ENCODE measurements at regions not wholly inside any gene's neighbourhood (a gene's known extent, or its start where the extent isn't known, plus 50 kb on each side); places are given as distances from the start of the nearest gene placed in this dataset.

GRCh38 chr16:25433388-25433787 is 175.7 kb upstream of the ZKSCAN2 start:
- TF ChIP-seq MAZ (IDR thresholded peaks at IDR 0.05; ENCODE audit: borderline replicate concordance, low read depth, low read length), result no peak
- TF ChIP-seq, protein P1, sequence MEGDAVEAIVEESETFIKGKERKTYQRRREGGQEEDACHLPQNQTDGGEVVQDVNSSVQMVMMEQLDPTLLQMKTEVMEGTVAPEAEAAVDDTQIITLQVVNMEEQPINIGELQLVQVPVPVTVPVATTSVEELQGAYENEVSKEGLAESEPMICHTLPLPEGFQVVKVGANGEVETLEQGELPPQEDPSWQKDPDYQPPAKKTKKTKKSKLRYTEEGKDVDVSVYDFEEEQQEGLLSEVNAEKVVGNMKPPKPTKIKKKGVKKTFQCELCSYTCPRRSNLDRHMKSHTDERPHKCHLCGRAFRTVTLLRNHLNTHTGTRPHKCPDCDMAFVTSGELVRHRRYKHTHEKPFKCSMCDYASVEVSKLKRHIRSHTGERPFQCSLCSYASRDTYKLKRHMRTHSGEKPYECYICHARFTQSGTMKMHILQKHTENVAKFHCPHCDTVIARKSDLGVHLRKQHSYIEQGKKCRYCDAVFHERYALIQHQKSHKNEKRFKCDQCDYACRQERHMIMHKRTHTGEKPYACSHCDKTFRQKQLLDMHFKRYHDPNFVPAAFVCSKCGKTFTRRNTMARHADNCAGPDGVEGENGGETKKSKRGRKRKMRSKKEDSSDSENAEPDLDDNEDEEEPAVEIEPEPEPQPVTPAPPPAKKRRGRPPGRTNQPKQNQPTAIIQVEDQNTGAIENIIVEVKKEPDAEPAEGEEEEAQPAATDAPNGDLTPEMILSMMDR (conservative IDR thresholded peaks at IDR 0.05; ENCODE audit: low read depth, low read length), result no peak
- TF ChIP-seq FOS (IDR thresholded peaks at IDR 0.05; ENCODE audit: low read depth, low read length), result no peak
- no peak for TF ChIP-seq CHD1 (IDR thresholded peaks at IDR 0.05; ENCODE audit: low read depth, low read length)
- no peak for TF ChIP-seq MXI1 (IDR thresholded peaks at IDR 0.05; ENCODE audit: borderline replicate concordance, low read depth, low read length)
- TF ChIP-seq POLR2A (IDR thresholded peaks at IDR 0.05; ENCODE audit: low read depth, low read length), result no peak
- TF ChIP-seq SMC3 (IDR thresholded peaks at IDR 0.05; ENCODE audit: low read depth, low read length), result no peak
